Thyroid gland (tissue), 4 donors: ENCODE measurements at regions not wholly inside any gene's neighbourhood (a gene's known extent, or its start where the extent isn't known, plus 50 kb on each side); places are given as distances from the start of the nearest gene placed in this dataset.

ENCODE experiments used
- POLR2A ChIP-seq, 2 donors: fragments of 450-650 bp; IDR thresholded peaks; one replicate each; pipeline ENCODE4 v1.6.1; 2017; ENCODE audit warnings: antibody characterized with exemption in 2 of 2, mild to moderate bottlenecking in 2 of 2, moderate library complexity in 1 of 2
- TF ChIP-seq, protein P1 (sequence below), 6 experiments: fragments of 200-600 bp in 3 of 6; fragments of 450-650 bp in 3 of 6; sonication (generic) in 3 of 6; IDR thresholded peaks; one replicate each; pipeline ENCODE4 v1.5.1; 2016 to 2019; ENCODE audit warnings: antibody characterized with exemption in 6 of 6, mild to moderate bottlenecking in 2 of 6, inconsistent platforms in 1 of 6, moderate library complexity in 1 of 6

GRCh38 chr1:80656014-80656636, 1144.6 kb upstream of the ADGRL2 start:
- TF ChIP-seq POLR2A (IDR thresholded peaks at IDR 0.05) = no peak
- TF ChIP-seq, protein P1, sequence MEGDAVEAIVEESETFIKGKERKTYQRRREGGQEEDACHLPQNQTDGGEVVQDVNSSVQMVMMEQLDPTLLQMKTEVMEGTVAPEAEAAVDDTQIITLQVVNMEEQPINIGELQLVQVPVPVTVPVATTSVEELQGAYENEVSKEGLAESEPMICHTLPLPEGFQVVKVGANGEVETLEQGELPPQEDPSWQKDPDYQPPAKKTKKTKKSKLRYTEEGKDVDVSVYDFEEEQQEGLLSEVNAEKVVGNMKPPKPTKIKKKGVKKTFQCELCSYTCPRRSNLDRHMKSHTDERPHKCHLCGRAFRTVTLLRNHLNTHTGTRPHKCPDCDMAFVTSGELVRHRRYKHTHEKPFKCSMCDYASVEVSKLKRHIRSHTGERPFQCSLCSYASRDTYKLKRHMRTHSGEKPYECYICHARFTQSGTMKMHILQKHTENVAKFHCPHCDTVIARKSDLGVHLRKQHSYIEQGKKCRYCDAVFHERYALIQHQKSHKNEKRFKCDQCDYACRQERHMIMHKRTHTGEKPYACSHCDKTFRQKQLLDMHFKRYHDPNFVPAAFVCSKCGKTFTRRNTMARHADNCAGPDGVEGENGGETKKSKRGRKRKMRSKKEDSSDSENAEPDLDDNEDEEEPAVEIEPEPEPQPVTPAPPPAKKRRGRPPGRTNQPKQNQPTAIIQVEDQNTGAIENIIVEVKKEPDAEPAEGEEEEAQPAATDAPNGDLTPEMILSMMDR (IDR thresholded peaks at IDR 0.05) = no peak
